ENCODE measurements at regions not wholly inside any gene's neighbourhood (a gene's known extent, or its start where the extent isn't known, plus 50 kb on each side); places are given as distances from the start of the nearest gene placed in this dataset.

- no peak for DNase-seq (ENCODE audit: unreplicated experiment)
- CTCF ChIA-PET, result interaction anchor here (0.6 kb wide), 1 partner anchor 724 kb away, joined by 4 read pairs; no protein-coding TSS in a partner anchor
- POLR2A ChIA-PET, result no interaction called here
- Mint-ChIP-seq H3K36me3 (ENCODE audit: insufficient read depth, unreplicated experiment) (no peaks in the 10 kb centered on the region), H3K4me1 (ENCODE audit: insufficient read depth, unreplicated experiment) (peaks cover 12% of the 10 kb centered on the region), H3K27me3 (ENCODE audit: insufficient read depth, unreplicated experiment) (no peaks in the 10 kb centered on the region), H3K4me3 (ENCODE audit: unreplicated experiment) (no peak overlapping the region), H3K27ac (ENCODE audit: low read depth, unreplicated experiment) (no peak overlapping the region), H3K9me3 (ENCODE audit: unreplicated experiment) (no peaks in the 10 kb centered on the region)
- TF ChIP-seq, protein P1, sequence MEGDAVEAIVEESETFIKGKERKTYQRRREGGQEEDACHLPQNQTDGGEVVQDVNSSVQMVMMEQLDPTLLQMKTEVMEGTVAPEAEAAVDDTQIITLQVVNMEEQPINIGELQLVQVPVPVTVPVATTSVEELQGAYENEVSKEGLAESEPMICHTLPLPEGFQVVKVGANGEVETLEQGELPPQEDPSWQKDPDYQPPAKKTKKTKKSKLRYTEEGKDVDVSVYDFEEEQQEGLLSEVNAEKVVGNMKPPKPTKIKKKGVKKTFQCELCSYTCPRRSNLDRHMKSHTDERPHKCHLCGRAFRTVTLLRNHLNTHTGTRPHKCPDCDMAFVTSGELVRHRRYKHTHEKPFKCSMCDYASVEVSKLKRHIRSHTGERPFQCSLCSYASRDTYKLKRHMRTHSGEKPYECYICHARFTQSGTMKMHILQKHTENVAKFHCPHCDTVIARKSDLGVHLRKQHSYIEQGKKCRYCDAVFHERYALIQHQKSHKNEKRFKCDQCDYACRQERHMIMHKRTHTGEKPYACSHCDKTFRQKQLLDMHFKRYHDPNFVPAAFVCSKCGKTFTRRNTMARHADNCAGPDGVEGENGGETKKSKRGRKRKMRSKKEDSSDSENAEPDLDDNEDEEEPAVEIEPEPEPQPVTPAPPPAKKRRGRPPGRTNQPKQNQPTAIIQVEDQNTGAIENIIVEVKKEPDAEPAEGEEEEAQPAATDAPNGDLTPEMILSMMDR (IDR thresholded peaks at IDR 0.05; ENCODE audit: unreplicated experiment), result no peak
- intact Hi-C loops (cut with micrococcal nuclease), result no loop called here
- BruUV-seq (replicated peaks), result no TSS peak
These were observed 185.1 kb downstream of the KIF2B start for GRCh38 chr17:54007855-54008254.

- Mint-ChIP-seq H3K4me1 (ENCODE audit: insufficient read depth, unreplicated experiment) (peaks cover 12% of the 10 kb centered on the region), H3K36me3 (ENCODE audit: insufficient read depth, unreplicated experiment) (no peaks in the 10 kb centered on the region), H3K27me3 (ENCODE audit: insufficient read depth, unreplicated experiment) (no peaks in the 10 kb centered on the region), H3K27ac (ENCODE audit: low read depth, unreplicated experiment) (no peak overlapping the region), H3K9me3 (ENCODE audit: unreplicated experiment) (no peaks in the 10 kb centered on the region), H3K4me3 (ENCODE audit: unreplicated experiment) (no peak overlapping the region)
- ChIA-PET CTCF (interaction anchor here (0.7 kb wide), 1 partner anchor 261 kb away, joined by 3 read pairs; no protein-coding TSS in a partner anchor), POLR2A (no interaction called here)
- DNase-seq (ENCODE audit: unreplicated experiment), result no peak
- BruUV-seq (replicated peaks), result no TSS peak
- intact Hi-C loops (cut with micrococcal nuclease), result no loop called here
- TF ChIP-seq, protein P1 (IDR thresholded peaks at IDR 0.05; ENCODE audit: unreplicated experiment), result no peak
These were observed 186.8 kb downstream of the KIF2B start for GRCh38 chr17:54009502-54009901.

GRCh38 chr17:54013072-54013471, 190.3 kb downstream of the KIF2B start:
- intact Hi-C loops (cut with micrococcal nuclease), result no loop called here
- ChIA-PET CTCF (no interaction called here), POLR2A (interaction anchor here (1.1 kb wide), 1 partner anchor 10 kb away, joined by 4 read pairs; no protein-coding TSS in a partner anchor)
- no peak for DNase-seq (ENCODE audit: unreplicated experiment)
- Mint-ChIP-seq H3K4me1 (ENCODE audit: insufficient read depth, unreplicated experiment) (peaks cover 12% of the 10 kb centered on the region), H3K4me3 (ENCODE audit: unreplicated experiment) (no peak overlapping the region), H3K27me3 (ENCODE audit: insufficient read depth, unreplicated experiment) (no peaks in the 10 kb centered on the region), H3K27ac (ENCODE audit: low read depth, unreplicated experiment) (no peak overlapping the region), H3K36me3 (ENCODE audit: insufficient read depth, unreplicated experiment) (no peaks in the 10 kb centered on the region), H3K9me3 (ENCODE audit: unreplicated experiment) (no peaks in the 10 kb centered on the region)
- TF ChIP-seq, protein P1 (IDR thresholded peaks at IDR 0.05; ENCODE audit: unreplicated experiment), result no peak
- no TSS peak for BruUV-seq (replicated peaks)

- H3K27ac Mint-ChIP-seq (ENCODE audit: low read depth, unreplicated experiment), result no peak overlapping the region
- intact Hi-C loops (cut with micrococcal nuclease), result no loop called here
- TF ChIP-seq, protein P1 (IDR thresholded peaks at IDR 0.05; ENCODE audit: unreplicated experiment), result no peak
- H3K4me3 Mint-ChIP-seq (ENCODE audit: unreplicated experiment), result no peak overlapping the region
- ChIA-PET POLR2A (no interaction called here), CTCF (no interaction called here)
- no peaks in the 10 kb centered on the region for H3K4me1 Mint-ChIP-seq (ENCODE audit: insufficient read depth, unreplicated experiment)
- H3K36me3 Mint-ChIP-seq (ENCODE audit: insufficient read depth, unreplicated experiment), result no peaks in the 10 kb centered on the region
- peaks cover 7% of the 10 kb centered on the region for H3K9me3 Mint-ChIP-seq (ENCODE audit: unreplicated experiment)
- BruUV-seq (replicated peaks), result no TSS peak
- H3K27me3 Mint-ChIP-seq (ENCODE audit: insufficient read depth, unreplicated experiment), result no peaks in the 10 kb centered on the region
- no peak for DNase-seq (ENCODE audit: unreplicated experiment)
These were observed 193.0 kb downstream of the KIF2B start for GRCh38 chr17:54015734-54016133.

Measured in MCF 10A (cell line).